ENCODE measurements at regions not wholly inside any gene's neighbourhood (a gene's known extent, or its start where the extent isn't known, plus 50 kb on each side); places are given as distances from the start of the nearest gene placed in this dataset.

DNA sequence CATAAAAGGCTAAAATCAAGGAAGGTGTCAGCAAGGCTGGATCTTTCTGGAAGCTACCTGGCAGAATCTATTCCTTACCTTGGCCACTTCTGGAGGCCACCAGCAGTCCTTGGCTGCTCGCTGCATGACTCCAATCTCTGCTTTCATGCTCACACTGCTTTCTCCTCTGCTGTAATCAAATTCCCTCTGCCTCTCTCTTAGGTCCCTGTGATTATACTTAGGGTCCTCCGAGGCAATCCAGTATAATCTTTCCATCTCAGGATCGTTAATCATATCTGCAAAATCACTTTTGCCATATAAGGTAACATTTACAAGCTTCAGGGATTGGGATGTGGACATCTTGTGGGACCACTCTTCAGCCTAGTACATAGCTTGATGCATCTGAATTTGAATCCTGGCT is 110.7 kb upstream of the IVNS1ABP start:
- DNase-seq (ENCODE audit: low read depth, low spot score): no peak
- H3K4me3 ChIP-seq (ENCODE audit: low read length): no peak overlapping the region

DNA sequence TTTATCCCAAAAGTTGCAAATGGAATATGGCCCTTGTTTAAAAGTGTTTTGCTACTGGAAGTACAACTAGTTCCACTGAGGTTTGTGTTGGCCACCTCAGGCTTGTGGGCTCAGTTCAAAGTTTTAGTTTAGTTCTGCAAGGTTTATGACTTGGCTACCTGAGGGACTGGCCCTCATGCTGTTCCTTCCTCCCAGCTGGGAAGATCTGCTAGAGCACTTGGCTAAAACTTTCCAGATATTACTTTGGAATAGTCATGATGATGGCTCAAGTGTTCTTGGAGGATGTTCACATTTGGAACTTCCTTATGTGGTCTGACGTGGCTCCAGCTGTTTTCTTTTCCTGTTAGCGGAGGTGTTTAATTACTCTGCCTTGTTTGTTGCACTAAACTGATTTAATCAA is 110.2 kb upstream of the IVNS1ABP start:
- H3K4me3 ChIP-seq (ENCODE audit: low read length): no peak overlapping the region
- DNase-seq (ENCODE audit: low read depth, low spot score): no peak

DNA sequence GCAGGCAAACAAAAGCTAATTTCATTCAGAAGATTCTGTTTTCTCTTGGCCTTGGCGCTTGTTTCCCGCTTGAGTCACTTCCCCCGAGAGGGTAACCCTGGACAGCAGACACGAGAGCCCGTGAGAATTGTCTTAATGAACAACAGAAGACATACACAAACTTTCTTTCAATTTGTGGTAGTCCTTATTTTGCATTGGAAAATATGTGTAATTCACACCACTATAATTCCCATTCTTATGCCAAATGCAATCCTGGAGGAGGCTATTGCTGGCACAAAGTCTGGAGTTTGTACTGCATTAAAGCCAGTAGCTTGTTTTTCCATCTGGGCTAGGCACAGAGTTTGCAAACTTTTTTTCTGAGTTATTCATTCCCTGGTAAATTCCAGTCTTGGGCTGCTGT is 109.8 kb upstream of the IVNS1ABP start:
- DNase-seq (ENCODE audit: low read depth, low spot score): no peak
- no peak overlapping the region for H3K4me3 ChIP-seq (ENCODE audit: low read length)

DNA sequence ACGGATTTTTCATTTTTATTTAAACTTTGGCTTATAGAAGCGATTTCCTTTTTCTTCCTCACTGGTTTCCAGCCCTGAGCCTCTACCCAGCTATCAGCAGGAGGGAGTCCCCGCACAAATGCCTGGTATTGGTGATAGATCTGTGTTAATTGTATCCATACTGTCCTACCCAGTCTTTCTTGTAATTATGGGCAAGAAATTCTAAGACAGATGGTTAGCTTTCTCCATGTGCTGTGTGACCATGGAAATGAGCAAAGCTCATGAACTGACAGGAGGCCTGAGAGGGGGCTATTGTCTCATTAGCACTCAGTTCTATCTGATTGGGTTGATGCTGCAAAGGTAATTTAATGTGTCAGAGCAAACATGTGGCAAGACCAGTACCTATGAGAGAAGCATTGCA is 108.1 kb upstream of the IVNS1ABP start:
- no peak for DNase-seq (ENCODE audit: low read depth, low spot score)
- H3K4me3 ChIP-seq (ENCODE audit: low read length): no peak overlapping the region

DNA sequence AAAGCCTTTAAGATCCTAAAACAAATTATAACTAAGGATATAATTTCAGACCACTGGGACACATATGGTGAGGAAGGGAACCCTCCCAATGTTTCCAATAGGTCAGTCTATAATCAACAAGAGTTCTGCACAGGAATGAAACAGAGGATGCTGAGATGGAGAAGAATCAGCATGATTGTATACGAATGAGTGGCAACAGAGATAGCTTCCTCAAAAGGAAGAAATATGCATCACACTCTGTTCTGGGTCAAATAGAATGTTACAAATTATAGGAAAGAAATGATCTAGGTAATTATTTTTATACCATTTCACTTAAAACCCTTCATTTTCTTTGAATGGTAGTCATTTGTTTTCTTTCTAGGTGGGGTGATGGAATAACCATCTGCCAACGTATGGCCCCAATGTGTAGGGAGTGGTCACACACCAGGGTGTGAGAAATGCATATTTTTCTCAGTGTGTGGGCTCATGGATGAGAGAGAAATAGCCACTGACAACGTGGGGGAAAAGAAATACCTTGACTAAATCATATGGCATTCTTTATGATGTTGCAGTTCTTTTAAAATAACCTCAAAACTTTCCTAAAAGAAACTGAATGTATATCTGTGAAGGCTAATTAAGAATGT is 104.6 kb upstream of the IVNS1ABP start:
- no peak overlapping the region for H3K4me3 ChIP-seq (ENCODE audit: low read length)
- no peak for DNase-seq (ENCODE audit: low read depth, low spot score)

- no peak overlapping the region for H3K4me3 ChIP-seq (ENCODE audit: low read length)
- peak; percentile 6 for DNase-seq (ENCODE audit: low read depth, low spot score)
Observed at GRCh38 chr1:185420588-185421081, 103.6 kb upstream of the IVNS1ABP start.

GRCh38 chr1:185419718-185420117 is 102.7 kb upstream of the IVNS1ABP start:
- DNase-seq (ENCODE audit: low read depth, low spot score): no peak
- H3K4me3 ChIP-seq (ENCODE audit: low read length): no peak overlapping the region

DNA sequence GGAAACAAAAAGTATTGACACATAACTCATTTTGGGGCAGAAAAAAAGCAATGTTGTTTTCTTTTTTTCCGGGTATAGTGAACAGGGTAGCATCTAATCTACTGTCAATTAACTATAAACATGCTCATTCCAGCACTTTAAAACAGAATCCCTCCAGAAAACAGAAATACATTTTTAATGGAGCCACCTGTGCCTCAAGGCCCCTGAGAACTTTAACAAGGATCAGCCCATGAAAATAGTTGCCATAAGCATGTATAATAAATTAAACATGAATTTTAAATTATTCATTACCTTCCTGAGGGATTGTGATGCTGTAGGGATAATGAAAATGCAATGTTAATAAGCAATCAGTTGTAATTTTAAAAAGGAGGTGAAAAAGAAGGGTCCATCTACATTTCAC is 101.4 kb upstream of the IVNS1ABP start:
- H3K4me3 ChIP-seq (ENCODE audit: low read length): no peak overlapping the region
- DNase-seq (ENCODE audit: low read depth, low spot score): no peak

- DNase-seq (ENCODE audit: low read depth, low spot score): no peak
- no peak overlapping the region for H3K4me3 ChIP-seq (ENCODE audit: low read length)
Observed at GRCh38 chr1:185412385-185413087, 95.5 kb upstream of the IVNS1ABP start.

DNA sequence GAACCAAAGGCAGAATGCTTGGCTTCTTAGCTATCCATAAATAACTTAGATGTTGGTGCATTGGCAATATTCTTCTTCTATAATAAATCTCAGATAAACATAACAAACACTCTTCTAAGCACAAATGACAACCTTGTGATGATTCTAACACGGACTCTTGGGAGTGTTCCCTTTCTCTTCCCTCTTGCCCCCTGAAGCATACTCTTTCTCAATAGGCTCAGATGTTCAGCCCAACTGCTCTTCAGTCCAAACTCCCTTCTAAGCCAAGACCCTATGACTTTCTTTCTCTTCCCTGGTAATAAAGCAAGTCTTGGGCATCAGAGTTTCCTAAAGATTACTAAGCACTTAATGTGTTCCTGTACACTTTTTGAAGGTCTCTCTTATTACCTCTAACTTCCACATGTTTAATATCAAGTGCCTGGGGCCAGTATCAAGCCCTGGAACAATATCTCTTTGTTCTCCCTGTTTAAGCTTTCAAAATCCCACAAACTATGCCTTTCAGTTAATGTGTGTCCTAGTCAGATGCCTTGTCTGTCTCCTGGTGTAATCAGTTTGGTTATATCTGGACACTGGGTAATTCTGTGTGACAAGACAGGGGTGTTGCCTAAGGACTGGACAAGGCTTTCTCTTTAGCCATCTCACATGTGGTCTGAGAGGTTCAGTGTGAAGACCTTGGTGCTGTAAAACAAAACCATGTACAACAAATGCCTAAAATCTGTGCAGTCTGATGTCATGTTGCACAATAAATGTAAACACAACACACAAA is 92.9 kb upstream of the IVNS1ABP start:
- no peak overlapping the region for H3K4me3 ChIP-seq (ENCODE audit: low read length)
- no peak for DNase-seq (ENCODE audit: low read depth, low spot score)

DNA sequence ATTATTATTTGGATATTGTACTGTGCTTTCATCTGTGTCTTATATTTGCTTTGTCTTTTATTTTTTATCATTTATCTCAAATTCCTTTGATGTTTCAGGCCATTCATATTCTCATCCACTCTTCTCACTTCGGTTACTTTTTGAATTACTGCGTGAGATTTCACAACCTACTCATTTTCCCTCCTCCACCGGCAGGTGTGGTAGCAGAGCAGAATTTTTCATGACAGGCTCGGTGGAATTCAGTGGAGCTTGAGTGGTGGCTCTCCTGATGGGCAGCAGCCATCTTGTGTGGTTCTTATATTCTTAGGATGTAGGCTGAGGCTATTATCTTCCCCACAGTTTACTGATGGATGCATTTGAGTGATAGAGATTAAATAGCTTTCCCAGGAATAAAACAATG is 92.3 kb upstream of the IVNS1ABP start:
- H3K4me3 ChIP-seq (ENCODE audit: low read length): no peak overlapping the region
- no peak for DNase-seq (ENCODE audit: low read depth, low spot score)

DNA sequence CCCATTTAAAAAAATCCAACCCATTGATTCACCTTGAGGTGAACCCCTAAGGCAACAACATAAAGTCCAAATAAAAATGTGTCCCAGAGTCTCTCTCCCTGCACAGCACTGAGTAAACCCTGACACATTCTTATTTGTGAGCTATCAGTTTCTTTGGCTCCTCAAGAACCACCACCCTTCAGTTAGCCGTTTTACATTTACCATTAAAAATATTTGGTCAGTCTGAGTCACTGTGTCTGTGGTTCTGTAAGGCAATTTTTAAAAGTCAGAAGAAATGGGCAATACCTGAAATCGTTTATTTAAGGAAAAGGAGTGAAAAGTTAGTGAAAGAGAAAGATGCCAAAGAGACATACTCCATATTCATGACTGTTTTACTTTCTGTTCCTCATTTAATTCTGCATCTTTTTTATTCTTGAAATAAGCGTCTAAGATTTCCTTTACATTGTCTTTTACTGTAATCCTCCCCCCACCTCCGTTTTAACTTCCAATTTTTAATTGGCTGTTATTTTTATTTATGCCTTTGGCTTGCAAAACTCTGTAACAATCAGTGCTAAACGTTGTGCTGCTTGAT is 91.7 kb upstream of the IVNS1ABP start:
- no peak overlapping the region for H3K4me3 ChIP-seq (ENCODE audit: low read length)
- DNase-seq (ENCODE audit: low read depth, low spot score): no peak

DNA sequence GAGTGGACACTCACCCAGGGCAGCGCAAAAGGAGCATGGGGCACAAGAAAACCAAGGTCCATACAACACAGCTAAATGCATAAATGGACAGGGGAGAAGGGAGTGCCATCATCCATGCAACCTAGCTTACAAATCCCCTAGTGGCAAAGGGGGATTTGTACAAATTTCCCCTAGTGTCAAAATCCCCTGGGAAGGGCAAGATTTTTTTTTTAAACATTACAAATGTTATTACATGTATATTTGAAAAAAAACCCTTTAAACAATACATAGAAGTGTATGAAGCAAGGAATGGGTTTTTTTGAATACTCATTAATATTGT is 89.6 kb upstream of the IVNS1ABP start:
- DNase-seq (ENCODE audit: low read depth, low spot score): no peak
- no peak overlapping the region for H3K4me3 ChIP-seq (ENCODE audit: low read length)

- H3K4me3 ChIP-seq (ENCODE audit: low read length): no peak overlapping the region
- DNase-seq (ENCODE audit: low read depth, low spot score): no peak
Observed at GRCh38 chr1:185406006-185406690, 89.1 kb upstream of the IVNS1ABP start.

GRCh38 chr1:185404907-185405568 is 88.0 kb upstream of the IVNS1ABP start:
- no peak for DNase-seq (ENCODE audit: low read depth, low spot score)
- H3K4me3 ChIP-seq (ENCODE audit: low read length): no peak overlapping the region

GRCh38 chr1:185404291-185404690 is 87.2 kb upstream of the IVNS1ABP start:
- no peak for DNase-seq (ENCODE audit: low read depth, low spot score)
- H3K4me3 ChIP-seq (ENCODE audit: low read length): no peak overlapping the region

- no peak overlapping the region for H3K4me3 ChIP-seq (ENCODE audit: low read length)
- DNase-seq (ENCODE audit: low read depth, low spot score): no peak
Observed at GRCh38 chr1:185402930-185403329, 85.9 kb upstream of the IVNS1ABP start.

DNA sequence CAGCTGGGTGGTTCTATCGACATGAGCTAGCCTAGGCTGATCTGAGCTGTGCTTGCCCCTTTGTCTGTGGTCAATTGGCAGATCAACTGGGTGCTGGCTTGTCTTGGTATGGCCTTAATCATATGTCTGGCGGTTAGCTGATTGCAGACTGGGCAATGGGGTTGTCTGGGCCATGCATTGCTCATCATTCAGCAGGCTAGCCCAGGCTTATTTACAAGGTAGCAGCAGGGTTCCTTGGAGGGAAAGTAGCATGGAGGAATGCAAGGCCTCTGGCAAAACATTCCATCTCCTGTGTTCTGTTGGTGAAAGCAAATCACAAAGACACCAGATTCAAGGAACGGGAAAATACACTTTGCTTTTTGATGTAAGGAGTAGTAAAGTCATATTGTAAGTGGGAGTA is 84.0 kb upstream of the IVNS1ABP start:
- no peak overlapping the region for H3K4me3 ChIP-seq (ENCODE audit: low read length)
- no peak for DNase-seq (ENCODE audit: low read depth, low spot score)

DNA sequence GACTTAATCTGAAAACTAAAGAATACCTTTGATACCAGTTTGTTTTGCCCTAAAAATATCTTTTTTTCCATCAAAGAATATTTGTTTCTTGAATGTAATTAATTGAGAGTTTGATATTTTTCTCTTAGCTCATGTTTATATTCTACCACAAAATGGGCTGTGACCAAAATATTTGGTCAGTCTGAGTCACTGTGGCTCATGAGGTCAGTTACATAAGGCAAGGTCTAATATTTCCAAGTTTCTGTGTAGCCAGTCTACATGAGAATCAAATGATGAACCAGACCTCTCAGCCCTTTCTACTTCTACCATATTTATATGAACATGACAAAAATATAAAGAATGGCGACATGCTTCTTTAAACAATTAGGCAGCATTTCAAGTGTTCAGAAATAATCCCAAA is 83.0 kb upstream of the IVNS1ABP start:
- H3K4me3 ChIP-seq (ENCODE audit: low read length): no peak overlapping the region
- DNase-seq (ENCODE audit: low read depth, low spot score): no peak

Measured in Jurkat, Clone E6-1 (cell line).